ENCODE measurements at regions not wholly inside any gene's neighbourhood (a gene's known extent, or its start where the extent isn't known, plus 50 kb on each side); places are given as distances from the start of the nearest gene placed in this dataset.

DNA sequence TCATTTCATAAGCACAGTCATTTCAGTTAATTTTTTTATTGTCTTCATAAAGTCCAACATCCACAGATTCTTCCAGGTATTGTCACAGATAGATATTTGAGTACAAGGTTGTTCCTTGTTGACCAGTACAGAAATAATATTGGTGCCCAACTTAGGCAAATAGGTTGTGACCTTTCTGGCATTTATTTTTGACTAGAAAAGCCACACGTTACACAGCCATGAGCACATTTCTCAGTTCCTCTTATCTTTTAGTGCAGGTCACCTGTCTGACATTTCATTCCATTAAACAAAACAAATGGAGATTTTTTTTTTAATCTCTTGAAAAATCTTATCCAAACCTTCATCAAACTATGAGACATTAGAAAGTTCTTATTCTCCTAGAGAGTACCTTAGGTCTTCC is 428.8 kb downstream of the ZNF521 start:
- DNase-seq (ENCODE audit: low read depth in 1 of 2, low spot score in 1 of 2): no peak
- Histone ChIP-seq H3K4me2 (no peak overlapping the region), H3K27ac (no peak overlapping the region), H3K4me3 (no peak overlapping the region), H3K4me1 (no peaks in the 10 kb centered on the region), H3K9me3 (no peaks in the 10 kb centered on the region)
- 4% methylated on average over 1 of the region's 1 CpG for WGBS (ENCODE audit: missing lambda C conversion rate)
- CTCF ChIA-PET: no interaction called here
- no peak for FAIRE-seq
- ATAC-seq: no peak
- POLR2A ChIA-PET: no interaction called here
- no peak for TF ChIP-seq HOXA7 (CRISPR knock-in tag; IDR thresholded peaks at IDR 0.05)
- no peak for TF ChIP-seq KDM1A (IDR thresholded peaks at IDR 0.05; ENCODE audit: low read depth)
- TF ChIP-seq, protein P1, sequence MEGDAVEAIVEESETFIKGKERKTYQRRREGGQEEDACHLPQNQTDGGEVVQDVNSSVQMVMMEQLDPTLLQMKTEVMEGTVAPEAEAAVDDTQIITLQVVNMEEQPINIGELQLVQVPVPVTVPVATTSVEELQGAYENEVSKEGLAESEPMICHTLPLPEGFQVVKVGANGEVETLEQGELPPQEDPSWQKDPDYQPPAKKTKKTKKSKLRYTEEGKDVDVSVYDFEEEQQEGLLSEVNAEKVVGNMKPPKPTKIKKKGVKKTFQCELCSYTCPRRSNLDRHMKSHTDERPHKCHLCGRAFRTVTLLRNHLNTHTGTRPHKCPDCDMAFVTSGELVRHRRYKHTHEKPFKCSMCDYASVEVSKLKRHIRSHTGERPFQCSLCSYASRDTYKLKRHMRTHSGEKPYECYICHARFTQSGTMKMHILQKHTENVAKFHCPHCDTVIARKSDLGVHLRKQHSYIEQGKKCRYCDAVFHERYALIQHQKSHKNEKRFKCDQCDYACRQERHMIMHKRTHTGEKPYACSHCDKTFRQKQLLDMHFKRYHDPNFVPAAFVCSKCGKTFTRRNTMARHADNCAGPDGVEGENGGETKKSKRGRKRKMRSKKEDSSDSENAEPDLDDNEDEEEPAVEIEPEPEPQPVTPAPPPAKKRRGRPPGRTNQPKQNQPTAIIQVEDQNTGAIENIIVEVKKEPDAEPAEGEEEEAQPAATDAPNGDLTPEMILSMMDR (IDR thresholded peaks at IDR 0.05): no peak
- no peak for TF ChIP-seq FOSL2 (IDR thresholded peaks at IDR 0.05)
- TF ChIP-seq FOSL2 (CRISPR knock-in tag; IDR thresholded peaks at IDR 0.05): no peak
- TF ChIP-seq HOXB13 (CRISPR knock-in tag; IDR thresholded peaks at IDR 0.05; ENCODE audit: low read depth): no peak
- TF ChIP-seq TFCP2L1 (CRISPR knock-in tag; IDR thresholded peaks at IDR 0.05): no peak
- TF ChIP-seq FOXS1 (CRISPR knock-in tag; IDR thresholded peaks at IDR 0.05): no peak
- TF ChIP-seq NPAS2 (CRISPR knock-in tag; IDR thresholded peaks at IDR 0.05; ENCODE audit: borderline replicate concordance): no peak
- TF ChIP-seq MAFK (IDR thresholded peaks at IDR 0.05; ENCODE audit: partially characterized antibody): no peak
- no peak for TF ChIP-seq HDAC2 (IDR thresholded peaks at IDR 0.05)
- TF ChIP-seq CBX2 (IDR thresholded peaks at IDR 0.05; ENCODE audit: borderline replicate concordance, low read depth): no peak
- no peak for TF ChIP-seq JUNB (IDR thresholded peaks at IDR 0.05)
- TF ChIP-seq JUN (IDR thresholded peaks at IDR 0.05): no peak
- TF ChIP-seq CHD2 (IDR thresholded peaks at IDR 0.05; ENCODE audit: low read length, partially characterized antibody): no peak
- TF ChIP-seq, protein P2, sequence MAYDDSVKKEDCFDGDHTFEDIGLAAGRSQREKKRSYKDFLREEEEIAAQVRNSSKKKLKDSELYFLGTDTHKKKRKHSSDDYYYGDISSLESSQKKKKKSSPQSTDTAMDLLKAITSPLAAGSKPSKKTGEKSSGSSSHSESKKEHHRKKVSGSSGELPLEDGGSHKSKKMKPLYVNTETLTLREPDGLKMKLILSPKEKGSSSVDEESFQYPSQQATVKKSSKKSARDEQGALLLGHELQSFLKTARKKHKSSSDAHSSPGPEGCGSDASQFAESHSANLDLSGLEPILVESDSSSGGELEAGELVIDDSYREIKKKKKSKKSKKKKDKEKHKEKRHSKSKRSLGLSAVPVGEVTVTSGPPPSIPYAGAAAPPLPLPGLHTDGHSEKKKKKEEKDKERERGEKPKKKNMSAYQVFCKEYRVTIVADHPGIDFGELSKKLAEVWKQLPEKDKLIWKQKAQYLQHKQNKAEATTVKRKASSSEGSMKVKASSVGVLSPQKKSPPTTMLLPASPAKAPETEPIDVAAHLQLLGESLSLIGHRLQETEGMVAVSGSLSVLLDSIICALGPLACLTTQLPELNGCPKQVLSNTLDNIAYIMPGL (CRISPR knock-in tag; IDR thresholded peaks at IDR 0.05; ENCODE audit: borderline replicate concordance): no peak
- TF ChIP-seq RAD21 (conservative IDR thresholded peaks at IDR 0.05 in 1 of 2, IDR thresholded peaks at IDR 0.05 in 1 of 2): no peak
- TF ChIP-seq NFE2L2 (conservative IDR thresholded peaks at IDR 0.05; ENCODE audit: low read length): no peak
- no peak for TF ChIP-seq PHF8 (IDR thresholded peaks at IDR 0.05; ENCODE audit: borderline replicate concordance, low read depth)
- TF ChIP-seq EP300 (IDR thresholded peaks at IDR 0.05): no peak

DNA sequence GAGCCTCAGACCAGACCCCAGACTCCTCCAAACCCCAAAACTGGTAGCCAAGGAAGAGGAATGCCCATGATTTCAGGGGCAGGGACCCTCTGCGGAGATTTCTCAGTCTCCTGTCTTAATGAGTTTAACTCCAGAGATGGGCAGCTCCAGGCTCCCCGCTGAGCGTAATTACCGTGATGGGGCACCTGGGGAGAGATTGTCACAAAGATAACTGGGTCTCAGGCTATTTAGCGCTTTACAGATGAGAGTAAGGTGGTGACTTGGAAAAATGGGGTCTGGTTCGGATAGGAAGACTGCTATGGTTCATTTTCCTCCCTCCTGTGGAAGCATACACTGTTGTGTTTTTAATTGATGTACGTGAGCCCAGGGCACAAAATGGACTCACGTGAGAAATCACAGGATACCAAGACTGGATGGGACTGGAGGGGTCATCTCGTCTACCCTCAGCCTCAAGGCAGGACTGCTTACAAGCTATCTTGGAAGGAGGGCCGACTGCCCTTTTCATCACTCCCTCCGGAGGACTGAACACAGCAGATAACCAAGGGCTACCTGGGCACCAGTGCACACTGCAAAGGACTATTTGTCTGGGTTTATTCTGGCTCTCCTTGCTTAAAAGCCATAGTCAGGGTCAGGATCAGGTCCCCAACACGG is 427.8 kb downstream of the ZNF521 start:
- no peak for FAIRE-seq
- no peak overlapping the region for H3K4me3 ChIP-seq
- no peak for DNase-seq (ENCODE audit: low read depth in 1 of 2, low spot score in 1 of 2)
- ATAC-seq: no peak
- ChIA-PET CTCF (no interaction called here), POLR2A (no interaction called here)
- TF ChIP-seq MAZ (IDR thresholded peaks at IDR 0.05; ENCODE audit: borderline replicate concordance, low read depth, low read length): no peak
- no peak for TF ChIP-seq JUN (IDR thresholded peaks at IDR 0.05)
- TF ChIP-seq, protein P3, sequence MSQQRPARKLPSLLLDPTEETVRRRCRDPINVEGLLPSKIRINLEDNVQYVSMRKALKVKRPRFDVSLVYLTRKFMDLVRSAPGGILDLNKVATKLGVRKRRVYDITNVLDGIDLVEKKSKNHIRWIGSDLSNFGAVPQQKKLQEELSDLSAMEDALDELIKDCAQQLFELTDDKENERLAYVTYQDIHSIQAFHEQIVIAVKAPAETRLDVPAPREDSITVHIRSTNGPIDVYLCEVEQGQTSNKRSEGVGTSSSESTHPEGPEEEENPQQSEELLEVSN (IDR thresholded peaks at IDR 0.05; ENCODE audit: borderline replicate concordance, low read depth): no peak
- TF ChIP-seq, protein P4, sequence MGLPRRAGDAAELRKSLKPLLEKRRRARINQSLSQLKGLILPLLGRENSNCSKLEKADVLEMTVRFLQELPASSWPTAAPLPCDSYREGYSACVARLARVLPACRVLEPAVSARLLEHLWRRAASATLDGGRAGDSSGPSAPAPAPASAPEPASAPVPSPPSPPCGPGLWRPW (IDR thresholded peaks at IDR 0.05): no peak
- no peak for TF ChIP-seq RNF2 (IDR thresholded peaks at IDR 0.05; ENCODE audit: borderline replicate concordance, low read depth)
- TF ChIP-seq FOSL2 (IDR thresholded peaks at IDR 0.05): no peak
- TF ChIP-seq FOSL2 (CRISPR knock-in tag; IDR thresholded peaks at IDR 0.05): no peak
- no peak for TF ChIP-seq KDM5A (IDR thresholded peaks at IDR 0.05)
- H3K4me1 ChIP-seq: no peaks in the 10 kb centered on the region
- H3K27ac ChIP-seq: no peak overlapping the region
- no peaks in the 10 kb centered on the region for H3K9me3 ChIP-seq
- H3K4me2 ChIP-seq: no peak overlapping the region
- 10% methylated on average over 12 of the region's 12 CpGs for WGBS (ENCODE audit: missing lambda C conversion rate)

Data from A549 (cell line).